ENCODE measurements at regions not wholly inside any gene's neighbourhood (a gene's known extent, or its start where the extent isn't known, plus 50 kb on each side); places are given as distances from the start of the nearest gene placed in this dataset.

DNA sequence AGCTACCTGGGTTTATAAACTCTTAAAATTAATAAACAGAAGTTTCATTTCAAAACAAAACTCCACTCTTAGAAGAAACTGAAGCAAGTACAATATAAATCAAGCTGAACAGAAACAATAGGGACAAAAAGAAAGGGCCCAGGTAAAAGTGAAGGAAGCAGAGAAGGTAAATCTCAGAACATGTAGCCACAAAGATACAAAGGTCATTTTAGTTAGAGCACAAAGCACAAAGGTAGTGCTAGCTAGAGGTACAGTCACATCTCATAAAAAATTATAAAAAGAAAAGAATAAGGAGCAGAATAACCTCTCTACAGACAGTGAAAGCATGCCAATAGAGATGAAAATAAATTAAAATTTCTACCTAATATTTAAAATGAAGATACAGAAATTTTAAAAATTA is 90.4 kb upstream of the C5orf63 start:
- TF ChIP-seq, protein P1, sequence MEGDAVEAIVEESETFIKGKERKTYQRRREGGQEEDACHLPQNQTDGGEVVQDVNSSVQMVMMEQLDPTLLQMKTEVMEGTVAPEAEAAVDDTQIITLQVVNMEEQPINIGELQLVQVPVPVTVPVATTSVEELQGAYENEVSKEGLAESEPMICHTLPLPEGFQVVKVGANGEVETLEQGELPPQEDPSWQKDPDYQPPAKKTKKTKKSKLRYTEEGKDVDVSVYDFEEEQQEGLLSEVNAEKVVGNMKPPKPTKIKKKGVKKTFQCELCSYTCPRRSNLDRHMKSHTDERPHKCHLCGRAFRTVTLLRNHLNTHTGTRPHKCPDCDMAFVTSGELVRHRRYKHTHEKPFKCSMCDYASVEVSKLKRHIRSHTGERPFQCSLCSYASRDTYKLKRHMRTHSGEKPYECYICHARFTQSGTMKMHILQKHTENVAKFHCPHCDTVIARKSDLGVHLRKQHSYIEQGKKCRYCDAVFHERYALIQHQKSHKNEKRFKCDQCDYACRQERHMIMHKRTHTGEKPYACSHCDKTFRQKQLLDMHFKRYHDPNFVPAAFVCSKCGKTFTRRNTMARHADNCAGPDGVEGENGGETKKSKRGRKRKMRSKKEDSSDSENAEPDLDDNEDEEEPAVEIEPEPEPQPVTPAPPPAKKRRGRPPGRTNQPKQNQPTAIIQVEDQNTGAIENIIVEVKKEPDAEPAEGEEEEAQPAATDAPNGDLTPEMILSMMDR (IDR thresholded peaks at IDR 0.05): no peak
- TF ChIP-seq POLR2AphosphoS5 (IDR thresholded peaks at IDR 0.05) (no peak), POLR2A (IDR thresholded peaks at IDR 0.05) (no peak), EP300 (IDR thresholded peaks at IDR 0.05; ENCODE audit: low read depth) (no peak)

Measured in transverse colon (tissue), 4 donors.